ENCODE measurements at regions not wholly inside any gene's neighbourhood (a gene's known extent, or its start where the extent isn't known, plus 50 kb on each side); places are given as distances from the start of the nearest gene placed in this dataset.

GRCh38 chr13:34815526-34815925 lies 126.5 kb upstream of the NBEA start:
- TF ChIP-seq CTCF (IDR thresholded peaks at IDR 0.05) = no peak
- TF ChIP-seq ZFX (IDR thresholded peaks at IDR 0.05; ENCODE audit: borderline replicate concordance) = no peak

Data from 22Rv1 (cell line).